Mesodermal cell (in vitro differentiated cells): ENCODE measurements at regions not wholly inside any gene's neighbourhood (a gene's known extent, or its start where the extent isn't known, plus 50 kb on each side); places are given as distances from the start of the nearest gene placed in this dataset.

Experiments used
- H3K27ac ChIP-seq: 2 replicates; pipeline ENCODE4 v1.7.0; 2013; ENCODE audit warnings: mild to moderate bottlenecking, low read depth, low read length, moderate library complexity; ENCODE audit not compliant: severe bottlenecking
- H3K36me3 ChIP-seq: 2 replicates; pipeline ENCODE4 v1.7.1; 2013; ENCODE audit warnings: mild to moderate bottlenecking, low read length, moderate library complexity; ENCODE audit not compliant: control insufficient read depth, insufficient read depth
- H3K4me1 ChIP-seq: one replicate; pipeline ENCODE4 v1.7.1; 2013; ENCODE audit warnings: mild to moderate bottlenecking, low read length; ENCODE audit not compliant: insufficient read depth, control insufficient read depth, poor library complexity, severe bottlenecking
- H3K4me3 ChIP-seq: 2 replicates; pipeline ENCODE4 v1.7.0; 2013; ENCODE audit warnings: low read length, control low read depth, mild to moderate bottlenecking; ENCODE audit not compliant: insufficient read depth, poor library complexity, severe bottlenecking; ENCODE audit errors: extremely low read depth
- H3K9me3 ChIP-seq: 2 replicates; pipeline ENCODE4 v1.7.1; 2013; ENCODE audit warnings: mild to moderate bottlenecking, low read length, moderate library complexity; ENCODE audit not compliant: control insufficient read depth
- WGBS, 2 experiments: methylation state at CpG; one replicate each; pipeline ENCODE4 v1.1.5; 2013; ENCODE audit warnings: missing lambda C conversion rate in 2 of 2; ENCODE audit not compliant: insufficient coverage in 2 of 2; 5-methylcytosine and 5-hydroxymethylcytosine counted together

GRCh38 chr6:142500250-142500786 lies 198.5 kb downstream of the ADGRG6 start:
- Histone ChIP-seq H3K4me3 (no peak overlapping the region), H3K36me3 (no peaks in the 10 kb centered on the region), H3K4me1 (no peaks in the 10 kb centered on the region), H3K27ac (no peak overlapping the region), H3K9me3 (peaks cover 17% of the 10 kb centered on the region)
- 94% methylated on average over 2 of the region's 4 CpGs; no CpG with 5 or more reads in 1 of the 2 experiments for WGBS, 2 experiments

GRCh38 chr6:142501795-142502194 lies 200.0 kb downstream of the ADGRG6 start:
- H3K4me3 ChIP-seq: no peak overlapping the region
- WGBS, 2 experiments: 100% methylated on average over 1 of the region's 3 CpGs

GRCh38 chr6:142507065-142507464 lies 205.3 kb downstream of the ADGRG6 start:
- H3K4me1 ChIP-seq: no peaks in the 10 kb centered on the region
- H3K4me3 ChIP-seq: no peak overlapping the region
- H3K9me3 ChIP-seq: peaks cover 16% of the 10 kb centered on the region
- 94% methylated on average over 3 of the region's 4 CpGs; no CpG with 5 or more reads in 1 of the 2 experiments for WGBS, 2 experiments
- H3K27ac ChIP-seq: no peak overlapping the region
- H3K36me3 ChIP-seq: no peaks in the 10 kb centered on the region

More at GRCh38 chr6:142501795-142502194, 200.0 kb downstream of the ADGRG6 start:
- H3K36me3 ChIP-seq: no peaks in the 10 kb centered on the region
- H3K4me1 ChIP-seq: no peaks in the 10 kb centered on the region
- H3K27ac ChIP-seq: no peak overlapping the region
- peaks cover 17% of the 10 kb centered on the region for H3K9me3 ChIP-seq

- Histone ChIP-seq H3K4me1 (no peaks in the 10 kb centered on the region), H3K27ac (no peak overlapping the region), H3K4me3 (no peak overlapping the region), H3K9me3 (peaks cover 4% of the 10 kb centered on the region), H3K36me3 (no peaks in the 10 kb centered on the region)
- 90 to 92% methylated on average over 2 to 3 of the region's 3 CpGs for WGBS, 2 experiments
Observed at GRCh38 chr6:142510211-142510610, 208.4 kb downstream of the ADGRG6 start.

- no peak overlapping the region for H3K27ac ChIP-seq
- H3K9me3 ChIP-seq: no peaks in the 10 kb centered on the region
- WGBS, 2 experiments: 60 to 100% methylated on average over 1 to 2 of the region's 3 CpGs
- H3K36me3 ChIP-seq: no peaks in the 10 kb centered on the region
- no peak overlapping the region for H3K4me3 ChIP-seq
- H3K4me1 ChIP-seq: peaks cover 13% of the 10 kb centered on the region
Observed at GRCh38 chr6:142518126-142518525, 216.3 kb downstream of the ADGRG6 start.

GRCh38 chr6:142518761-142519160 lies 217.0 kb downstream of the ADGRG6 start:
- Histone ChIP-seq H3K9me3 (no peaks in the 10 kb centered on the region), H3K27ac (no peak overlapping the region), H3K4me3 (no peak overlapping the region), H3K4me1 (peaks cover 13% of the 10 kb centered on the region), H3K36me3 (no peaks in the 10 kb centered on the region)
- WGBS, 2 experiments: 90 to 92% methylated on average over 3 to 4 of the region's 4 CpGs

GRCh38 chr6:142521791-142522190 lies 220.0 kb downstream of the ADGRG6 start:
- WGBS, 2 experiments: no CpG with 5 or more reads among the region's 2 CpGs
- H3K4me3 ChIP-seq: no peak overlapping the region
- no peak overlapping the region for H3K27ac ChIP-seq
- no peaks in the 10 kb centered on the region for H3K36me3 ChIP-seq
- peaks cover 13% of the 10 kb centered on the region for H3K4me1 ChIP-seq
- no peaks in the 10 kb centered on the region for H3K9me3 ChIP-seq

- Histone ChIP-seq H3K9me3 (no peaks in the 10 kb centered on the region), H3K4me3 (no peak overlapping the region), H3K27ac (no peak overlapping the region), H3K4me1 (peaks cover 5% of the 10 kb centered on the region), H3K36me3 (no peaks in the 10 kb centered on the region)
- 81 to 90% methylated on average over 1 to 2 of the region's 4 CpGs for WGBS, 2 experiments
Observed at GRCh38 chr6:142523515-142524375, 221.9 kb downstream of the ADGRG6 start.

- Histone ChIP-seq H3K4me3 (no peak overlapping the region), H3K9me3 (peaks cover 31% of the 10 kb centered on the region), H3K36me3 (no peaks in the 10 kb centered on the region), H3K27ac (no peak overlapping the region), H3K4me1 (peaks cover 13% of the 10 kb centered on the region)
- 72 to 100% methylated on average over 2 to 3 of the region's 3 CpGs for WGBS, 2 experiments
Observed at GRCh38 chr6:142530566-142530965, 228.8 kb downstream of the ADGRG6 start.

- Histone ChIP-seq H3K4me3 (no peak overlapping the region), H3K4me1 (peaks cover 13% of the 10 kb centered on the region), H3K9me3 (peaks cover 35% of the 10 kb centered on the region), H3K36me3 (no peaks in the 10 kb centered on the region), H3K27ac (peak overlapping the region; percentile 77)
- WGBS, 2 experiments: 60 to 72% methylated on average over 1 of the region's 1 CpG
Observed at GRCh38 chr6:142531727-142532126, 229.9 kb downstream of the ADGRG6 start.

GRCh38 chr6:142534076-142534475 lies 232.3 kb downstream of the ADGRG6 start:
- Histone ChIP-seq H3K4me3 (no peak overlapping the region), H3K27ac (no peak overlapping the region), H3K4me1 (peaks cover 13% of the 10 kb centered on the region), H3K9me3 (peaks cover 35% of the 10 kb centered on the region), H3K36me3 (no peaks in the 10 kb centered on the region)
- no CpG with 5 or more reads among the region's 1 CpG for WGBS, 2 experiments
